ENCODE measurements at regions not wholly inside any gene's neighbourhood (a gene's known extent, or its start where the extent isn't known, plus 50 kb on each side); places are given as distances from the start of the nearest gene placed in this dataset.

DNA sequence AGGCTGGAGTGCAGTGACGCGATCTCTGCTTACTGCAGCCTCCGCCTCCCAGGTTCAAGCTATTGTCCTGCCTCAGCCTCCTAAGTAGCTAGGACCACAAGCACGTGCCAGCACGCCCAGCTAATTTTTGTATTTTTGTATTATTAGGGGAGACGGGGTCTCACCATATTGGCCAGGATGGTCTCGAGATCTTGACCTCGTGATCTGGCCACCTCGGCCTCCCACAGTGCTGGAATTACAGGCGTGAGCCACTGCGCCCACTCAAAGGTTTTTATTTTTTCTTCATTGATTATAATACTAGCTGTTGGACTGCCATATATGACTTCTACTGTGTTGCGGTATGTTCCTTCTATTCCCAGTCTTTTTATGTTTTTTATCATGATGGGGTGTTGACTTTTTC lies 569.7 kb upstream of the SLITRK6 start:
- H3K9me3 ChIP-seq (ENCODE audit: control insufficient read depth in 2 of 3, insufficient read depth in 1 of 3, low read length in 3 of 3), result no peaks in the 10 kb centered on the region
- FAIRE-seq (no peak), DNase-seq (no peak)
- no peak overlapping the region for H3K27ac ChIP-seq (ENCODE audit: low read depth in 2 of 2, low read length in 2 of 2)
- H3K27me3 ChIP-seq (ENCODE audit: control insufficient read depth, insufficient read depth, low read length), result no peaks in the 10 kb centered on the region
- H3K4me1 ChIP-seq (ENCODE audit: control insufficient read depth in 2 of 3, insufficient read depth in 2 of 3, low read depth in 1 of 3, low read length in 3 of 3), result no peaks in the 10 kb centered on the region
- intact Hi-C loops (cut with DNase I), result no loop called here
- no peaks in the 10 kb centered on the region for H3K36me3 ChIP-seq (ENCODE audit: control insufficient read depth in 2 of 3, insufficient read depth in 3 of 3, low read length in 3 of 3)
- H3K4me3 ChIP-seq (ENCODE audit: low read length in 3 of 3), result no peak overlapping the region
- TF ChIP-seq, protein P1, sequence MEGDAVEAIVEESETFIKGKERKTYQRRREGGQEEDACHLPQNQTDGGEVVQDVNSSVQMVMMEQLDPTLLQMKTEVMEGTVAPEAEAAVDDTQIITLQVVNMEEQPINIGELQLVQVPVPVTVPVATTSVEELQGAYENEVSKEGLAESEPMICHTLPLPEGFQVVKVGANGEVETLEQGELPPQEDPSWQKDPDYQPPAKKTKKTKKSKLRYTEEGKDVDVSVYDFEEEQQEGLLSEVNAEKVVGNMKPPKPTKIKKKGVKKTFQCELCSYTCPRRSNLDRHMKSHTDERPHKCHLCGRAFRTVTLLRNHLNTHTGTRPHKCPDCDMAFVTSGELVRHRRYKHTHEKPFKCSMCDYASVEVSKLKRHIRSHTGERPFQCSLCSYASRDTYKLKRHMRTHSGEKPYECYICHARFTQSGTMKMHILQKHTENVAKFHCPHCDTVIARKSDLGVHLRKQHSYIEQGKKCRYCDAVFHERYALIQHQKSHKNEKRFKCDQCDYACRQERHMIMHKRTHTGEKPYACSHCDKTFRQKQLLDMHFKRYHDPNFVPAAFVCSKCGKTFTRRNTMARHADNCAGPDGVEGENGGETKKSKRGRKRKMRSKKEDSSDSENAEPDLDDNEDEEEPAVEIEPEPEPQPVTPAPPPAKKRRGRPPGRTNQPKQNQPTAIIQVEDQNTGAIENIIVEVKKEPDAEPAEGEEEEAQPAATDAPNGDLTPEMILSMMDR (IDR thresholded peaks at IDR 0.05; ENCODE audit: borderline replicate concordance, extremely low read depth, insufficient read depth), result no peak
- no peak overlapping the region for H3K9ac ChIP-seq (ENCODE audit: low read length in 3 of 3)

DNA sequence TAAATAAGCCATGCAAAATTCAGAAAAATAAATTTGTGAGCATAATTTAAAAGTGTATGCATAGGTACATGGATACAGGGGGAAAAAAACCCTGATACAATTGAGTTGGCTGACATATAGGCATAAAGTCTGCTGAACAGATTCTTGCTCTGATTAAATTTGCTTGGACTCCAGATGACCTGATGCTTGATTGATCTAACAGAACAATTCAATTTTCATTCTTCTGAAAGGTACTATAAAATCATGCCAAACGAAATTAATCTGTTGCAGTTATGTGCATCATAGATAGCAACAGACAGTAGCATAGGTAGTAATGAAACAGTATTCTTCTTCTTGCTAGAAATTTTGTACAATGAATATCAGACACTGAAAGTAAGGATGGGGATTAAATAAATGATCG lies 578.2 kb upstream of the SLITRK6 start:
- Histone ChIP-seq H3K4me3 (ENCODE audit: low read length in 3 of 3) (no peak overlapping the region), H3K9me3 (ENCODE audit: control insufficient read depth in 2 of 3, insufficient read depth in 1 of 3, low read length in 3 of 3) (no peaks in the 10 kb centered on the region), H3K9ac (ENCODE audit: low read length in 3 of 3) (no peak overlapping the region), H3K27me3 (ENCODE audit: control insufficient read depth, insufficient read depth, low read length) (no peaks in the 10 kb centered on the region), H3K27ac (ENCODE audit: low read depth in 2 of 2, low read length in 2 of 2) (no peak overlapping the region), H3K4me1 (ENCODE audit: control insufficient read depth in 2 of 3, insufficient read depth in 2 of 3, low read depth in 1 of 3, low read length in 3 of 3) (no peaks in the 10 kb centered on the region), H3K36me3 (ENCODE audit: control insufficient read depth in 2 of 3, insufficient read depth in 3 of 3, low read length in 3 of 3) (no peaks in the 10 kb centered on the region)
- intact Hi-C loops (cut with DNase I), result no loop called here
- FAIRE-seq, result no peak
- TF ChIP-seq, protein P1 (IDR thresholded peaks at IDR 0.05; ENCODE audit: borderline replicate concordance, extremely low read depth, insufficient read depth), result no peak
- no peak for DNase-seq

DNA sequence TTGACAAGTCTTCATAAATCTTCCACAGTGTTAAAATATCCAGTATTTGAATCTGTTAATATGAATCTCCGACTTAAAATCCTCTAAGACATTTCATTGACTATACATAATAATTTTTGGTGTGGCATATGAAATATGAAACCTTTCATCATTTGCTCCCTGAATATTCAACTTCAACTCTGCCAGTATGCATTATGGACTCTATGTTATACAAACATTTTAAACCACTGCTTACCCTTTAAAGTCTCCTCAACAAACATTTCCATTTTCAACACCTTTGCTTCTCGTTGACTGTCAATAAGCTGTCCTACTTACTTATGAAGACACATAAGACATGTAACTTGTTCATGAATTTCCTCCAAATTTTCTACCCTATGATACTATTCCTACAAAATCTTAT lies 579.4 kb upstream of the SLITRK6 start:
- H3K4me3 ChIP-seq (ENCODE audit: low read length in 3 of 3), result no peak overlapping the region
- no peak for DNase-seq
- no peaks in the 10 kb centered on the region for H3K27me3 ChIP-seq (ENCODE audit: control insufficient read depth, insufficient read depth, low read length)
- no peak overlapping the region for H3K27ac ChIP-seq (ENCODE audit: low read depth in 2 of 2, low read length in 2 of 2)
- intact Hi-C loops (cut with DNase I), result no loop called here
- no peaks in the 10 kb centered on the region for H3K4me1 ChIP-seq (ENCODE audit: control insufficient read depth in 2 of 3, insufficient read depth in 2 of 3, low read depth in 1 of 3, low read length in 3 of 3)
- no peak for FAIRE-seq
- TF ChIP-seq, protein P1 (IDR thresholded peaks at IDR 0.05; ENCODE audit: borderline replicate concordance, extremely low read depth, insufficient read depth), result no peak
- H3K9ac ChIP-seq (ENCODE audit: low read length in 3 of 3), result no peak overlapping the region
- H3K36me3 ChIP-seq (ENCODE audit: control insufficient read depth in 2 of 3, insufficient read depth in 3 of 3, low read length in 3 of 3), result no peaks in the 10 kb centered on the region
- no peaks in the 10 kb centered on the region for H3K9me3 ChIP-seq (ENCODE audit: control insufficient read depth in 2 of 3, insufficient read depth in 1 of 3, low read length in 3 of 3)

DNA sequence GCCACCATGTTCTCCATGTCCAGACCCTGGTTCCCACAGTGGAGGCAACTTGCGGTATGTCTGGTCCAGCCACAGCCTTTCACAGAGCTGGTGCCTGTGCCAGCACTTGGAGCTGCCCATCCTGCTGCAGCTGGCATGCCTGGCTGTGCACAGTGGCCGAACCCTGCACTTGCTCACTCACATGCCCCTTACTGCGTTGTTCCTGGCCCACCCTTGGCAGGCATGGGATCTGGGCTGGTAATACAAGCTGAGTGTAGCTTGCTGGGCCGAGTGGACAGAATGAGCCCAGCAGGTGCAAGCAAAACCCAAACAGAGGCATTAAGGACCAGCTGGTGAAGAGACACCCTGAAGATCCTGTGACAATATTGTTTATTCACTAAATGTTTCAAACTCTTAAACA lies 583.9 kb upstream of the SLITRK6 start:
- FAIRE-seq, result no peak
- Histone ChIP-seq H3K27me3 (ENCODE audit: control insufficient read depth, insufficient read depth, low read length) (no peaks in the 10 kb centered on the region), H3K36me3 (ENCODE audit: control insufficient read depth in 2 of 3, insufficient read depth in 3 of 3, low read length in 3 of 3) (no peaks in the 10 kb centered on the region), H3K27ac (ENCODE audit: low read depth in 2 of 2, low read length in 2 of 2) (no peak overlapping the region), H3K4me3 (ENCODE audit: low read length in 3 of 3) (no peak overlapping the region), H3K9me3 (ENCODE audit: control insufficient read depth in 2 of 3, insufficient read depth in 1 of 3, low read length in 3 of 3) (no peaks in the 10 kb centered on the region), H3K9ac (ENCODE audit: low read length in 3 of 3) (no peak overlapping the region), H3K4me1 (ENCODE audit: control insufficient read depth in 2 of 3, insufficient read depth in 2 of 3, low read depth in 1 of 3, low read length in 3 of 3) (no peaks in the 10 kb centered on the region)
- DNase-seq, result no peak
- TF ChIP-seq, protein P1 (IDR thresholded peaks at IDR 0.05; ENCODE audit: borderline replicate concordance, extremely low read depth, insufficient read depth), result no peak
- intact Hi-C loops (cut with DNase I), result no loop called here

Measured in kidney (tissue), 13 donors.